Endodermal cell (in vitro differentiated cells): ENCODE measurements at regions not wholly inside any gene's neighbourhood (a gene's known extent, or its start where the extent isn't known, plus 50 kb on each side); places are given as distances from the start of the nearest gene placed in this dataset.

Source experiments
- DNase-seq: peaks from one replicate; pipeline ENCODE4 v3.0.0-alpha.2; 2017
- H3K27ac ChIP-seq: 2 replicates; pipeline ENCODE4 v1.5.1; 2013; ENCODE audit warnings: mild to moderate bottlenecking, low read depth, low read length, moderate library complexity
- H3K27me3 ChIP-seq: 2 replicates; pipeline ENCODE4 v1.6.1; 2013; ENCODE audit warnings: mild to moderate bottlenecking, low read length, moderate library complexity; ENCODE audit not compliant: insufficient read depth, control insufficient read depth, poor library complexity, severe bottlenecking
- H3K36me3 ChIP-seq: 2 replicates; pipeline ENCODE4 v1.7.0; 2013; ENCODE audit warnings: mild to moderate bottlenecking, low read length, moderate library complexity; ENCODE audit not compliant: control insufficient read depth, insufficient read depth
- H3K4me1 ChIP-seq: one replicate; pipeline ENCODE4 v1.7.0; 2013; ENCODE audit warnings: low read length; ENCODE audit not compliant: control insufficient read depth, insufficient read depth
- H3K4me3 ChIP-seq: 2 replicates; pipeline ENCODE4 v1.5.1; 2013; ENCODE audit warnings: mild to moderate bottlenecking, low read length, moderate library complexity
- H3K9ac ChIP-seq: 2 replicates; pipeline ENCODE4 v1.6.1; 2013; ENCODE audit warnings: mild to moderate bottlenecking, low read length, moderate library complexity; ENCODE audit not compliant: poor library complexity, severe bottlenecking; ENCODE audit errors: extremely low read depth
- H3K9me3 ChIP-seq: 2 replicates; pipeline ENCODE4 v1.6.1; 2013; ENCODE audit warnings: mild to moderate bottlenecking, low read length, moderate library complexity; ENCODE audit not compliant: control insufficient read depth
- H3K27ac Mint-ChIP-seq: 2 replicates; pipeline ENCODE4 v1.8.0; 2020; ENCODE audit warnings: mixed read lengths
- H3K27me3 Mint-ChIP-seq: 2 replicates; pipeline ENCODE4 v1.8.0; 2021; ENCODE audit warnings: mild to moderate bottlenecking, mixed read lengths; ENCODE audit not compliant: insufficient read depth
- H3K36me3 Mint-ChIP-seq: 2 replicates; pipeline ENCODE4 v1.8.0; 2020; ENCODE audit warnings: low read depth, mixed read lengths
- H3K4me1 Mint-ChIP-seq: 2 replicates; pipeline ENCODE4 v1.8.0; 2020; ENCODE audit warnings: mixed read lengths
- H3K4me3 Mint-ChIP-seq: 2 replicates; pipeline ENCODE4 v1.8.0; 2020; ENCODE audit warnings: mild to moderate bottlenecking, moderate library complexity, mixed read lengths
- H3K9me3 Mint-ChIP-seq: 2 replicates; pipeline ENCODE4 v1.8.0; 2020; ENCODE audit warnings: mild to moderate bottlenecking, mixed read lengths
- CTCF ChIP-seq: fragments of 200-600 bp; sonication (generic); conservative IDR thresholded peaks from 2 replicates; pipeline ENCODE4 v1.5.0; 2021; ENCODE audit warnings: antibody characterized with exemption, mild to moderate bottlenecking
- WGBS, 2 experiments: methylation state at CpG; one replicate each; pipeline versions ENCODE4 v1.1.5 to v1.1.7; 2013; ENCODE audit warnings: missing lambda C conversion rate in 2 of 2, mixed read lengths in 1 of 2; ENCODE audit not compliant: insufficient coverage in 1 of 2, insufficient read length in 1 of 2; 5-methylcytosine and 5-hydroxymethylcytosine counted together

GRCh38 chr21:24826822-24827221 is 780.5 kb downstream of the MRPL39 start:
- Histone ChIP-seq H3K4me1 (no peaks in the 10 kb centered on the region), H3K27ac (no peak overlapping the region), H3K9me3 (no peaks in the 10 kb centered on the region), H3K9ac (no peak overlapping the region), H3K36me3 (no peaks in the 10 kb centered on the region), H3K27me3 (no peaks in the 10 kb centered on the region), H3K4me3 (no peak overlapping the region)
- no peak for TF ChIP-seq CTCF
- no peak overlapping the region for H3K4me3 Mint-ChIP-seq
- H3K9me3 Mint-ChIP-seq, result peaks cover 34% of the 10 kb centered on the region
- H3K27ac Mint-ChIP-seq, result no peak overlapping the region
- peaks cover 2% of the 10 kb centered on the region for H3K4me1 Mint-ChIP-seq
- no peaks in the 10 kb centered on the region for H3K27me3 Mint-ChIP-seq
- 94% methylated on average over 1 of the region's 1 CpG; no CpG with 5 or more reads in 1 of the 2 experiments for WGBS, 2 experiments
- no peaks in the 10 kb centered on the region for H3K36me3 Mint-ChIP-seq
- DNase-seq, result no peak

GRCh38 chr21:24825348-24825747 is 781.9 kb downstream of the MRPL39 start:
- TF ChIP-seq CTCF, result no peak

GRCh38 chr21:24824209-24824608 is 783.1 kb downstream of the MRPL39 start:
- Histone ChIP-seq H3K27me3 (no peaks in the 10 kb centered on the region), H3K9ac (no peak overlapping the region), H3K9me3 (no peaks in the 10 kb centered on the region), H3K36me3 (no peaks in the 10 kb centered on the region), H3K4me1 (no peaks in the 10 kb centered on the region), H3K4me3 (no peak overlapping the region), H3K27ac (no peak overlapping the region)
- DNase-seq, result no peak
- H3K4me1 Mint-ChIP-seq, result peaks cover 2% of the 10 kb centered on the region
- no peak overlapping the region for H3K27ac Mint-ChIP-seq
- no peak for TF ChIP-seq CTCF
- H3K9me3 Mint-ChIP-seq, result peaks cover 35% of the 10 kb centered on the region
- H3K27me3 Mint-ChIP-seq, result no peaks in the 10 kb centered on the region
- 83 to 93% methylated on average over 2 to 4 of the region's 4 CpGs for WGBS, 2 experiments
- H3K36me3 Mint-ChIP-seq, result no peaks in the 10 kb centered on the region
- H3K4me3 Mint-ChIP-seq, result no peak overlapping the region

More at GRCh38 chr21:24825348-24825747, 781.9 kb downstream of the MRPL39 start:
- Histone ChIP-seq H3K9ac (no peak overlapping the region), H3K4me3 (no peak overlapping the region), H3K27ac (no peak overlapping the region), H3K4me1 (no peaks in the 10 kb centered on the region), H3K27me3 (no peaks in the 10 kb centered on the region), H3K36me3 (no peaks in the 10 kb centered on the region), H3K9me3 (no peaks in the 10 kb centered on the region)
- no peaks in the 10 kb centered on the region for H3K27me3 Mint-ChIP-seq
- peaks cover 2% of the 10 kb centered on the region for H3K4me1 Mint-ChIP-seq
- DNase-seq, result no peak
- WGBS, 2 experiments, result 69% methylated on average over 3 of the region's 4 CpGs; no CpG with 5 or more reads in 1 of the 2 experiments
- H3K27ac Mint-ChIP-seq, result no peak overlapping the region
- peaks cover 38% of the 10 kb centered on the region for H3K9me3 Mint-ChIP-seq
- no peaks in the 10 kb centered on the region for H3K36me3 Mint-ChIP-seq
- no peak overlapping the region for H3K4me3 Mint-ChIP-seq
